ENCODE measurements at regions not wholly inside any gene's neighbourhood (a gene's known extent, or its start where the extent isn't known, plus 50 kb on each side); places are given as distances from the start of the nearest gene placed in this dataset.

DNA sequence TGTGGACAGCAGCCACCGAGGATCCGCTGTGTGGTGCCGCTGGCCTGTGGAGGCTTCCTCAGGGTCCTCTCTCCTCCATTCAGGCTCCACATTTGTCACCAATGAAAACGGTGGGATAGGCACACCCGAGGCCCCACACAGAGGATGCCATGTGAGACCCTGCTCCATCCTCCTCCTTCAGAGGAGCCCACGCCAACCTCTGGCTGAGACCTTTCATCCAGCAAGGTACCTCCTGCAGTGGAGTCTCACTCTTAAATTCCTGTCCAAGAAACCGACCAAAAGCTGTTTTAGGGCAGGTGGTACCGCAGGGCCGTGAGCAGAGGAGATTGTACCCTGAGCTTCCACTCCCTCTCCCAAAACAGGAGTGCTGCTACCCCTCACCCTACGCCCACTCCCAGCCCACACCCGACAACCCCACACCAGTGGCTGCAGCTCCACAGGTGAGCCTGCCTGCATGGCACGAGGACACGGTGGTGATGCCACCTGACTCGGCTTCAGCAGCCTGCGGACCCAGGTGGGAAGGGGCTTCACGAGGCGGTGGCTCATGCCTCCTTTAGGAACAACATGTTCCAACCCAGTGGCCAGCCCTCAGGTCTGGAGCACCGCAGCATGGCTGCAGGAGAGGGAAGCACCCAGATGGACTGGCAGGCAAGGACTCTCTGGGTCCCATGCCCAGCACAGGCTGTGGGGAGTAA is 237.6 kb upstream of the AFDN start:
- H3K36me3 ChIP-seq (replicated peaks; ENCODE audit: control insufficient read depth, insufficient read depth, low read length): no peaks in the 10 kb centered on the region
- H3K4me3 ChIP-seq (ENCODE audit: insufficient read depth, low read depth, low read length): no peak overlapping the region
- peak; percentile 33 for DNase-seq
- H3K27me3 ChIP-seq (ENCODE audit: control insufficient read depth, insufficient read depth, low read length): no peaks in the 10 kb centered on the region

DNA sequence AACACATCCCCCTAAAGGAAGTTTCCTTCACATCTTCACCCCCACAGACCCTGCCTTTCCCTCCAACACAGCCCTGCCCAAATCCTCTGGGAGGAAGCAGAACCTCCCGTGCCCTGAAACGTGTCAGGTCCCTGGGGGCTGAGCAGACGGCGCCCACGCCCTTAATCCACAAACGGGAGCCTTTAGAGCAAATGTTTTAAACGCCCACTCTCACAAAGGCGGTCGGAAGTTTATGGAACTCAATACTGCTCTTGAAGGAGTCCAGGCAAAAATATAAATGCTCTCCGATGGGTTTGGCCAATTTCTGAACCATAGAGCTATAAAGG is 237.1 kb upstream of the AFDN start:
- peak; percentile 7 for DNase-seq
- H3K4me3 ChIP-seq (ENCODE audit: insufficient read depth, low read depth, low read length): no peak overlapping the region
- H3K27me3 ChIP-seq (ENCODE audit: control insufficient read depth, insufficient read depth, low read length): no peaks in the 10 kb centered on the region
- H3K36me3 ChIP-seq (replicated peaks; ENCODE audit: control insufficient read depth, insufficient read depth, low read length): no peaks in the 10 kb centered on the region

DNA sequence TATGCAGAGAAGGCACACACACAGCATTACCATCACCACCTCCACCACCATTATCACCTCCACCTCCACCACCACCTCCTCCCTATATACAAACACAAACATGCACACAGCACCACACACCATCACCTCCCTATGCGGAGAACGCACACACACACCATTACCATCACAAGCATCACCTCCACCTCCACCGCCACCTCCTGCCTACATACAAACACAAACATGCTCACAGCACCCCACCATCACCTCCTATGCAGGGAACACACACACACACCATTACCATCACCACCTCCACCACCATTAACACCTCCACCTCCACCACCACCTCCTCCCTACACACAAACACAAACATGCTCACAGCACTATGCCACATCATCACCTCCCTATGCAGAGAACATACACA is 236.5 kb upstream of the AFDN start:
- H3K36me3 ChIP-seq (replicated peaks; ENCODE audit: control insufficient read depth, insufficient read depth, low read length): no peaks in the 10 kb centered on the region
- H3K4me3 ChIP-seq (ENCODE audit: insufficient read depth, low read depth, low read length): no peak overlapping the region
- DNase-seq: no peak
- H3K27me3 ChIP-seq (ENCODE audit: control insufficient read depth, insufficient read depth, low read length): no peaks in the 10 kb centered on the region
